Glomerular visceral epithelial cell (primary cell): ENCODE measurements at regions not wholly inside any gene's neighbourhood (a gene's known extent, or its start where the extent isn't known, plus 50 kb on each side); places are given as distances from the start of the nearest gene placed in this dataset.
"Not testable (repeated sequence)": the region's sequence is repeated elsewhere in the genome, so short reads cannot be mapped to it uniquely, and the experiment has no call there.

Experiments used
- DNase-seq: peaks from one replicate; pipeline ENCODE4 v3.0.0-alpha.2; 2016; ENCODE audit errors: extremely low spot score

- no peak for DNase-seq
Measured at GRCh38 chr7:13790611-13791010, 198.9 kb downstream of the ETV1 start.

GRCh38 chr7:13792208-13792607 lies 197.3 kb downstream of the ETV1 start:
- no peak for DNase-seq

- DNase-seq, result no peak
Measured at GRCh38 chr7:13793926-13794325, 195.5 kb downstream of the ETV1 start.

- DNase-seq, result no peak
Measured at GRCh38 chr7:13794581-13794980, 194.9 kb downstream of the ETV1 start.

- DNase-seq, result no peak
Measured at GRCh38 chr7:13797545-13797944, 191.9 kb downstream of the ETV1 start.

- DNase-seq, result peak; percentile 27
Measured at GRCh38 chr7:13800694-13801448, 188.6 kb downstream of the ETV1 start.

- no peak for DNase-seq
Measured at GRCh38 chr7:13801669-13802068, 187.8 kb downstream of the ETV1 start.

- no peak for DNase-seq
Measured at GRCh38 chr7:13802651-13803050, 186.8 kb downstream of the ETV1 start.

GRCh38 chr7:13803134-13803533 lies 186.3 kb downstream of the ETV1 start:
- DNase-seq, result no peak

GRCh38 chr7:13806089-13806867 lies 183.2 kb downstream of the ETV1 start:
- not testable (repeated sequence) for DNase-seq

- not testable (repeated sequence) for DNase-seq
Measured at GRCh38 chr7:13817230-13817629, 172.2 kb downstream of the ETV1 start.

GRCh38 chr7:13821152-13821787 lies 168.2 kb downstream of the ETV1 start:
- DNase-seq, result no peak

- no peak for DNase-seq
Measured at GRCh38 chr7:13822678-13823077, 166.8 kb downstream of the ETV1 start.

GRCh38 chr7:13826752-13827151 lies 162.7 kb downstream of the ETV1 start:
- no peak for DNase-seq

GRCh38 chr7:13827716-13828115 lies 161.8 kb downstream of the ETV1 start:
- no peak for DNase-seq

- DNase-seq, result no peak
Measured at GRCh38 chr7:13829231-13829630, 160.2 kb downstream of the ETV1 start.

- peak; percentile 40 for DNase-seq
Measured at GRCh38 chr7:13829914-13830900, 159.3 kb downstream of the ETV1 start.

- no peak for DNase-seq
Measured at GRCh38 chr7:13832346-13832745, 157.1 kb downstream of the ETV1 start.

- DNase-seq, result no peak
Measured at GRCh38 chr7:13834328-13834761, 155.1 kb downstream of the ETV1 start.

- DNase-seq, result no peak
Measured at GRCh38 chr7:13835442-13835841, 154.0 kb downstream of the ETV1 start.

GRCh38 chr7:13839063-13839462 lies 150.4 kb downstream of the ETV1 start:
- no peak for DNase-seq
